ENCODE measurements at regions not wholly inside any gene's neighbourhood (a gene's known extent, or its start where the extent isn't known, plus 50 kb on each side); places are given as distances from the start of the nearest gene placed in this dataset.

GRCh38 chr20:21933526-21933925 is 228.1 kb downstream of the PAX1 start:
- H3K4me3 ChIP-seq (replicated peaks in 1 of 3; ENCODE audit: insufficient read depth in 1 of 3, low read depth in 2 of 3, low read length in 3 of 3) = no peak overlapping the region
- FAIRE-seq (no peak), DNase-seq (ENCODE audit: low spot score) (no peak), ATAC-seq (no peak)
- POLR2A ChIA-PET = no interaction called here
- WGBS (ENCODE audit: low lambda C conversion rate) = 27% methylated on average over 3 of the region's 3 CpGs
- intact Hi-C loops (cut with micrococcal nuclease; ENCODE audit: unreplicated experiment) (no loop called here), in situ Hi-C loops (cut with HindIII; ENCODE audit: extremely low pct_ligation_motif_present, low pct_unique_long_range_greater_than_20kb) (no loop called here)
- BruUV-seq (replicated peaks) = no TSS peak
- no peaks in the 10 kb centered on the region for H3K27me3 ChIP-seq (ENCODE audit: control insufficient read depth in 1 of 2, insufficient read depth in 2 of 2, low read length in 2 of 2)
- H3K27ac ChIP-seq (ENCODE audit: extremely low read length, insufficient read depth, low read length) = no peak overlapping the region
- no peaks in the 10 kb centered on the region for H4K20me1 ChIP-seq (ENCODE audit: insufficient read depth, low read length)
- H3K9me3 ChIP-seq (ENCODE audit: low read length) = no peaks in the 10 kb centered on the region
- CTCF ChIA-PET (ENCODE audit: low intra/inter-chr PET ratio, low total read pairs) = no interaction called here
- no peak overlapping the region for H2AFZ ChIP-seq (ENCODE audit: low read length)
- no peaks in the 10 kb centered on the region for H3K79me2 ChIP-seq (ENCODE audit: insufficient read depth, low read length)
- H3K4me2 ChIP-seq (ENCODE audit: low read depth, low read length) = no peak overlapping the region
- H3K9ac ChIP-seq (ENCODE audit: insufficient read depth, low read depth, low read length) = no peak overlapping the region
- no peaks in the 10 kb centered on the region for H3K4me1 ChIP-seq (ENCODE audit: insufficient read depth, low read length)
- H3K36me3 ChIP-seq (replicated peaks in 1 of 2; ENCODE audit: control insufficient read depth in 1 of 2, insufficient read depth in 2 of 2, low read length in 2 of 2) = no peaks in the 10 kb centered on the region
- TF ChIP-seq NFRKB (IDR thresholded peaks at IDR 0.05) (no peak), PHF21A (CRISPR knock-in tag; IDR thresholded peaks at IDR 0.05) (no peak), CEBPG (CRISPR knock-in tag; IDR thresholded peaks at IDR 0.05) (peak; percentile 15; the same call in 1 of the 2 replicates), ZNF589 (CRISPR knock-in tag; conservative IDR thresholded peaks at IDR 0.05) (no peak), ZNF777 (CRISPR knock-in tag; IDR thresholded peaks at IDR 0.05) (no peak), BCL3 (CRISPR knock-in tag; IDR thresholded peaks at IDR 0.05) (no peak), CEBPB (IDR thresholded peaks at IDR 0.05; ENCODE audit: borderline replicate concordance, low read depth, low read length) (peak; percentile 88), SIX4 (CRISPR knock-in tag; IDR thresholded peaks at IDR 0.05) (no peak), TFAP4 (IDR thresholded peaks at IDR 0.05; ENCODE audit: borderline replicate concordance, low read depth) (no peak)
- TF ChIP-seq, protein P1, sequence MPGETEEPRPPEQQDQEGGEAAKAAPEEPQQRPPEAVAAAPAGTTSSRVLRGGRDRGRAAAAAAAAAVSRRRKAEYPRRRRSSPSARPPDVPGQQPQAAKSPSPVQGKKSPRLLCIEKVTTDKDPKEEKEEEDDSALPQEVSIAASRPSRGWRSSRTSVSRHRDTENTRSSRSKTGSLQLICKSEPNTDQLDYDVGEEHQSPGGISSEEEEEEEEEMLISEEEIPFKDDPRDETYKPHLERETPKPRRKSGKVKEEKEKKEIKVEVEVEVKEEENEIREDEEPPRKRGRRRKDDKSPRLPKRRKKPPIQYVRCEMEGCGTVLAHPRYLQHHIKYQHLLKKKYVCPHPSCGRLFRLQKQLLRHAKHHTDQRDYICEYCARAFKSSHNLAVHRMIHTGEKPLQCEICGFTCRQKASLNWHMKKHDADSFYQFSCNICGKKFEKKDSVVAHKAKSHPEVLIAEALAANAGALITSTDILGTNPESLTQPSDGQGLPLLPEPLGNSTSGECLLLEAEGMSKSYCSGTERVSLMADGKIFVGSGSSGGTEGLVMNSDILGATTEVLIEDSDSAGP (CRISPR knock-in tag; IDR thresholded peaks at IDR 0.05; ENCODE audit: borderline replicate concordance) = no peak

Data from HepG2 (cell line).